SK-N-MC (cell line): ENCODE measurements at regions not wholly inside any gene's neighbourhood (a gene's known extent, or its start where the extent isn't known, plus 50 kb on each side); places are given as distances from the start of the nearest gene placed in this dataset.

Experiments used
- EZH2 ChIP-seq: fragments of 200-600 bp; sonication (generic); IDR thresholded peaks from one replicate; pipeline ENCODE4 v1.6.1; 2017; ENCODE audit warnings: antibody characterized with exemption
- FOXP2 ChIP-seq: optimal IDR thresholded peaks from 2 replicates; pipeline ENCODE3; 2011; ENCODE audit warnings: mild to moderate bottlenecking, moderate library complexity; ENCODE audit not compliant: insufficient read depth; ENCODE audit errors: extremely low read length, control extremely low read depth
- POLR2AphosphoS5 ChIP-seq: IDR thresholded peaks from 2 replicates; pipeline ENCODE4 v1.6.1; 2012; ENCODE audit warnings: mild to moderate bottlenecking, low read depth, low read length, borderline replicate concordance

DNA sequence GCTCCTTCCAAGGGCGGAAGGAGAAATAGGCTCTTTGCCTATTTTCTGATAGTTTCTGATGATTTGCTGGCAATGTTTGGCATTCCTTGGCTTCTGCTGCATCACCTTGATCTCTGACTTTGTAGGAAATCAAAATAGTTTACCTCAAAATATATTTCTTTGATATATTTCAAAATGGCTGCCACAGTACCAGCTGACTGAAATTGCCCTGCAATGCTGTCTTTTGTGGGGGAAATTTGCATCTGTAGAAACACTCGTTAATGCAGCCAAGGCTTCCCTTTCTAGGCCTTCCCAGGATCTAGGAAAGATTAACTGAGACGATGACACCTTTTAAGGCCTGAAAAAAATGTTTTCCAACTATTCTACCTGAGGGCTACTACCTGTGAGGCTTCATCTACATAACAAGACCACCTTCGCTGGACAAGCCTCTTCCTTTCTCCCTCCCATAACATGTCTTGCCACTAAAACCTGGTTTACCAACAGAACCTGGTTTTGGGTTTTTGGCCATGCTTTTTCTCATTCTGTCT, 212.8 kb upstream of the SSTR1 start:
- TF ChIP-seq EZH2: no peak
- TF ChIP-seq FOXP2: no peak
- TF ChIP-seq POLR2AphosphoS5: no peak
